ENCODE measurements at regions not wholly inside any gene's neighbourhood (a gene's known extent, or its start where the extent isn't known, plus 50 kb on each side); places are given as distances from the start of the nearest gene placed in this dataset.
"Not testable (repeated sequence)": the region's sequence is repeated elsewhere in the genome, so short reads cannot be mapped to it uniquely, and the experiment has no call there.

DNA sequence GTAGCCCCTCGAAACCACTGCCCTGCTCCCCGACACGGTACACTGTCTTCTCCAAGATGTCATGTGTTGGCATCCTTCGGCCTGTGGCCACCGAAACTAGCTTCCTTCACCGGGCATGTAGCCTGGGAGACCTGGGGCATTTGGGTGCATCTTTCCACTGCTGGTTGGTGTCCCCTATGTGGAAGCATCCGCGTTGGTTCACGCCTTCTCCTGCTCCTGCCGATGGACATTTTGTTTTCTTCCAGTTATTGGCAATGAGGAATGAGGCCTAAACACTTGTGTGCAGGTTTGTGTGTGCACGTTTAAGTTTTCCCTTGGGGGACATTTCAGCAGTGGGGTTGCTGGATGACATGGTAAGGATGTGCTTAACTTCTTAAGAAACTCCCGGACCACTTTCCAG lies 83.6 kb upstream of the TNK2 start:
- TF ChIP-seq, protein P1, sequence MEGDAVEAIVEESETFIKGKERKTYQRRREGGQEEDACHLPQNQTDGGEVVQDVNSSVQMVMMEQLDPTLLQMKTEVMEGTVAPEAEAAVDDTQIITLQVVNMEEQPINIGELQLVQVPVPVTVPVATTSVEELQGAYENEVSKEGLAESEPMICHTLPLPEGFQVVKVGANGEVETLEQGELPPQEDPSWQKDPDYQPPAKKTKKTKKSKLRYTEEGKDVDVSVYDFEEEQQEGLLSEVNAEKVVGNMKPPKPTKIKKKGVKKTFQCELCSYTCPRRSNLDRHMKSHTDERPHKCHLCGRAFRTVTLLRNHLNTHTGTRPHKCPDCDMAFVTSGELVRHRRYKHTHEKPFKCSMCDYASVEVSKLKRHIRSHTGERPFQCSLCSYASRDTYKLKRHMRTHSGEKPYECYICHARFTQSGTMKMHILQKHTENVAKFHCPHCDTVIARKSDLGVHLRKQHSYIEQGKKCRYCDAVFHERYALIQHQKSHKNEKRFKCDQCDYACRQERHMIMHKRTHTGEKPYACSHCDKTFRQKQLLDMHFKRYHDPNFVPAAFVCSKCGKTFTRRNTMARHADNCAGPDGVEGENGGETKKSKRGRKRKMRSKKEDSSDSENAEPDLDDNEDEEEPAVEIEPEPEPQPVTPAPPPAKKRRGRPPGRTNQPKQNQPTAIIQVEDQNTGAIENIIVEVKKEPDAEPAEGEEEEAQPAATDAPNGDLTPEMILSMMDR (IDR thresholded peaks at IDR 0.05): not testable (repeated sequence)
- not testable (repeated sequence) for TF ChIP-seq POLR2A (IDR thresholded peaks at IDR 0.05)

All from body of pancreas (tissue), 4 donors.